T-helper 17 cell (primary cell): ENCODE measurements at regions not wholly inside any gene's neighbourhood (a gene's known extent, or its start where the extent isn't known, plus 50 kb on each side); places are given as distances from the start of the nearest gene placed in this dataset.
"Not testable (repeated sequence)": the region's sequence is repeated elsewhere in the genome, so short reads cannot be mapped to it uniquely, and the experiment has no call there.

Source experiments
- ATAC-seq: fragments of 150-1000 bp; cut with Tn5 transposase; 2 replicates; pipeline ENCODE4 v1.10.0; 2021; ENCODE audit warnings: mild to moderate bottlenecking, moderate library complexity
- DNase-seq, 3 donors: peaks; one replicate each; pipeline versions ENCODE4 v3.0.0 to v3.0.0-alpha.2; 2020 to 2021
- H3K9me3 ChIP-seq: one replicate; pipeline ENCODE4 v1.7.0; 2013; ENCODE audit warnings: low read length, mild to moderate bottlenecking; ENCODE audit not compliant: control insufficient read depth, poor library complexity, severe bottlenecking
- H3K27ac Mint-ChIP-seq: one replicate; pipeline ENCODE4 v1.8.0; 2022; ENCODE audit warnings: mild to moderate bottlenecking, moderate library complexity, mixed read lengths
- H3K27me3 Mint-ChIP-seq: one replicate; pipeline ENCODE4 v1.8.0; 2022; ENCODE audit warnings: mixed read lengths
- H3K36me3 Mint-ChIP-seq: one replicate; pipeline ENCODE4 v1.8.0; 2022; ENCODE audit warnings: low read depth, mixed read lengths
- H3K4me1 Mint-ChIP-seq: one replicate; pipeline ENCODE4 v1.8.0; 2022; ENCODE audit warnings: mild to moderate bottlenecking, mixed read lengths
- H3K4me3 Mint-ChIP-seq: one replicate; pipeline ENCODE4 v1.8.0; 2022; ENCODE audit warnings: mild to moderate bottlenecking, moderate library complexity, mixed read lengths

- H3K9me3 ChIP-seq = no peaks in the 10 kb centered on the region
- no peak for DNase-seq
- Mint-ChIP-seq H3K36me3 (no peaks in the 10 kb centered on the region), H3K4me3 (no peak overlapping the region), H3K4me1 (peaks cover 7% of the 10 kb centered on the region), H3K27ac (no peak overlapping the region), H3K27me3 (no peaks in the 10 kb centered on the region)
- ATAC-seq = no peak
Measured at GRCh38 chr2:8123464-8123863, 558.4 kb upstream of the ID2 start.

GRCh38 chr2:8125741-8126711 is 555.8 kb upstream of the ID2 start:
- Mint-ChIP-seq H3K4me1 (no peaks in the 10 kb centered on the region), H3K36me3 (no peaks in the 10 kb centered on the region), H3K4me3 (no peak overlapping the region), H3K27ac (no peak overlapping the region), H3K27me3 (no peaks in the 10 kb centered on the region)
- H3K9me3 ChIP-seq = no peaks in the 10 kb centered on the region
- ATAC-seq (no peak), DNase-seq (no peak)

GRCh38 chr2:8126783-8127182 is 555.1 kb upstream of the ID2 start:
- Mint-ChIP-seq H3K4me3 (no peak overlapping the region), H3K36me3 (no peaks in the 10 kb centered on the region), H3K27me3 (no peaks in the 10 kb centered on the region), H3K4me1 (no peaks in the 10 kb centered on the region), H3K27ac (no peak overlapping the region)
- ATAC-seq = no peak
- no peaks in the 10 kb centered on the region for H3K9me3 ChIP-seq
- no peak for DNase-seq

GRCh38 chr2:8131423-8131822 is 550.4 kb upstream of the ID2 start:
- H3K4me1 Mint-ChIP-seq, H3K9me3 ChIP-seq, H3K4me3 Mint-ChIP-seq, H3K36me3 Mint-ChIP-seq, H3K27me3 Mint-ChIP-seq, ATAC-seq, H3K27ac Mint-ChIP-seq, DNase-seq: not testable (repeated sequence)

GRCh38 chr2:8132351-8132831 is 549.5 kb upstream of the ID2 start:
- no peaks in the 10 kb centered on the region for H3K9me3 ChIP-seq

GRCh38 chr2:8132879-8133278 is 549.0 kb upstream of the ID2 start:
- DNase-seq (no peak), ATAC-seq (no peak)
- no peak overlapping the region for H3K4me3 Mint-ChIP-seq
- H3K9me3 ChIP-seq = no peaks in the 10 kb centered on the region
- peaks cover 2% of the 10 kb centered on the region for H3K4me1 Mint-ChIP-seq
- H3K27ac Mint-ChIP-seq = no peak overlapping the region
- H3K27me3 Mint-ChIP-seq = no peaks in the 10 kb centered on the region
- H3K36me3 Mint-ChIP-seq = peaks cover 2% of the 10 kb centered on the region

More at GRCh38 chr2:8132351-8132831, 549.5 kb upstream of the ID2 start:
- no peaks in the 10 kb centered on the region for H3K27me3 Mint-ChIP-seq
- DNase-seq (no peak), ATAC-seq (no peak)
- H3K4me1 Mint-ChIP-seq = peaks cover 2% of the 10 kb centered on the region
- H3K27ac Mint-ChIP-seq = no peak overlapping the region
- no peaks in the 10 kb centered on the region for H3K36me3 Mint-ChIP-seq
- no peak overlapping the region for H3K4me3 Mint-ChIP-seq

- DNase-seq (no peak), ATAC-seq (no peak)
- H3K27me3 Mint-ChIP-seq = no peaks in the 10 kb centered on the region
- peaks cover 2% of the 10 kb centered on the region for H3K4me1 Mint-ChIP-seq
- no peak overlapping the region for H3K4me3 Mint-ChIP-seq
- H3K36me3 Mint-ChIP-seq = peaks cover 2% of the 10 kb centered on the region
- no peaks in the 10 kb centered on the region for H3K9me3 ChIP-seq
- H3K27ac Mint-ChIP-seq = no peak overlapping the region
Measured at GRCh38 chr2:8133363-8133762, 548.5 kb upstream of the ID2 start.

GRCh38 chr2:8133913-8134472 is 547.9 kb upstream of the ID2 start:
- ATAC-seq = no peak
- Mint-ChIP-seq H3K27me3 (no peaks in the 10 kb centered on the region), H3K36me3 (peaks cover 2% of the 10 kb centered on the region), H3K27ac (no peak overlapping the region), H3K4me1 (peaks cover 2% of the 10 kb centered on the region), H3K4me3 (no peak overlapping the region)
- H3K9me3 ChIP-seq = no peaks in the 10 kb centered on the region
- DNase-seq = no peak

GRCh38 chr2:8134473-8134932 is 547.4 kb upstream of the ID2 start:
- H3K36me3 Mint-ChIP-seq = peaks cover 2% of the 10 kb centered on the region
- H3K4me1 Mint-ChIP-seq = peaks cover 2% of the 10 kb centered on the region
- no peaks in the 10 kb centered on the region for H3K27me3 Mint-ChIP-seq
- no peak for DNase-seq
- H3K9me3 ChIP-seq = no peaks in the 10 kb centered on the region
- H3K27ac Mint-ChIP-seq = no peak overlapping the region
- ATAC-seq = no peak
- H3K4me3 Mint-ChIP-seq = no peak overlapping the region

- no peaks in the 10 kb centered on the region for H3K9me3 ChIP-seq
- Mint-ChIP-seq H3K27me3 (no peaks in the 10 kb centered on the region), H3K4me1 (peaks cover 2% of the 10 kb centered on the region), H3K4me3 (no peak overlapping the region), H3K27ac (no peak overlapping the region), H3K36me3 (peaks cover 2% of the 10 kb centered on the region)
- no peak for DNase-seq
- ATAC-seq = no peak
Measured at GRCh38 chr2:8134985-8135682, 546.7 kb upstream of the ID2 start.

- Mint-ChIP-seq H3K4me1 (no peaks in the 10 kb centered on the region), H3K27ac (no peak overlapping the region), H3K27me3 (no peaks in the 10 kb centered on the region), H3K4me3 (no peak overlapping the region), H3K36me3 (peaks cover 2% of the 10 kb centered on the region)
- no peaks in the 10 kb centered on the region for H3K9me3 ChIP-seq
- DNase-seq (no peak), ATAC-seq (no peak)
Measured at GRCh38 chr2:8137801-8138200, 544.1 kb upstream of the ID2 start.

GRCh38 chr2:8138525-8138922 is 543.3 kb upstream of the ID2 start:
- H3K9me3 ChIP-seq = no peaks in the 10 kb centered on the region
- ATAC-seq (no peak), DNase-seq (no peak)
- Mint-ChIP-seq H3K27me3 (no peaks in the 10 kb centered on the region), H3K27ac (no peak overlapping the region), H3K4me3 (no peak overlapping the region), H3K36me3 (peaks cover 2% of the 10 kb centered on the region), H3K4me1 (no peaks in the 10 kb centered on the region)

- DNase-seq (no peak), ATAC-seq (no peak)
- Mint-ChIP-seq H3K4me3 (no peak overlapping the region), H3K36me3 (peaks cover 2% of the 10 kb centered on the region), H3K27ac (no peak overlapping the region), H3K4me1 (no peaks in the 10 kb centered on the region), H3K27me3 (no peaks in the 10 kb centered on the region)
- no peaks in the 10 kb centered on the region for H3K9me3 ChIP-seq
Measured at GRCh38 chr2:8138923-8139667, 542.8 kb upstream of the ID2 start.
